ENCODE measurements at regions not wholly inside any gene's neighbourhood (a gene's known extent, or its start where the extent isn't known, plus 50 kb on each side); places are given as distances from the start of the nearest gene placed in this dataset.

- no peaks in the 10 kb centered on the region for H3K36me3 ChIP-seq (replicated peaks in 1 of 2)
- H3K4me1 ChIP-seq (replicated peaks in 1 of 2) = peaks cover 0 to 3% of the 10 kb centered on the region in 2 donors
- 88 to 98% (median 90%) methylated on average over 5 of the region's 5 CpGs for WGBS, 4 donors
- no peaks in the 10 kb centered on the region for H3K9me3 ChIP-seq (replicated peaks in 1 of 3)
- intact Hi-C loops (cut with DNase I) = no loop called here
- TF ChIP-seq CTCF (IDR thresholded peaks at IDR 0.05) (no peak), POLR2A (IDR thresholded peaks at IDR 0.05) (no peak)
- peak in 1 of 7 donors; percentile 4 for DNase-seq
- no peak overlapping the region for H3K4me3 ChIP-seq
- H3K27ac ChIP-seq = no peak overlapping the region
- H3K27me3 ChIP-seq = peaks cover 6% of the 10 kb centered on the region
Observed at GRCh38 chr6:108746366-108746765, 101.9 kb upstream of the ARMC2 start.

- Histone ChIP-seq H3K27ac (no peak overlapping the region), H3K9me3 (replicated peaks in 1 of 3) (no peaks in the 10 kb centered on the region), H3K36me3 (replicated peaks in 1 of 2) (no peaks in the 10 kb centered on the region), H3K27me3 (peaks cover 6% of the 10 kb centered on the region), H3K4me3 (no peak overlapping the region), H3K4me1 (replicated peaks in 1 of 2) (peaks cover 0 to 4% of the 10 kb centered on the region in 2 donors)
- peak in 1 of 7 donors; percentile 20 for DNase-seq
- intact Hi-C loops (cut with DNase I) = no loop called here
- WGBS, 4 donors = 80 to 95% (median 88%) methylated on average over 5 to 9 of the region's 9 CpGs
- no peak for TF ChIP-seq POLR2A (IDR thresholded peaks at IDR 0.05)
- no peak for TF ChIP-seq CTCF (IDR thresholded peaks at IDR 0.05)
Observed at GRCh38 chr6:108746836-108747575, 101.2 kb upstream of the ARMC2 start.

GRCh38 chr6:108748055-108748454 lies 100.2 kb upstream of the ARMC2 start:
- 51 to 73% (median 65%) methylated on average over 1 of the region's 1 CpG for WGBS, 4 donors
- intact Hi-C loops (cut with DNase I) = no loop called here
- TF ChIP-seq POLR2A (IDR thresholded peaks at IDR 0.05) (no peak), CTCF (IDR thresholded peaks at IDR 0.05) (no peak)
- DNase-seq = peak in 1 of 7 donors; percentile 6
- H3K27ac ChIP-seq = no peak overlapping the region
- H3K4me1 ChIP-seq (replicated peaks in 1 of 2) = peaks cover 0 to 12% of the 10 kb centered on the region in 2 donors
- no peaks in the 10 kb centered on the region for H3K9me3 ChIP-seq (replicated peaks in 1 of 3)
- H3K4me3 ChIP-seq = no peak overlapping the region
- no peaks in the 10 kb centered on the region for H3K36me3 ChIP-seq (replicated peaks in 1 of 2)
- H3K27me3 ChIP-seq = peaks cover 6% of the 10 kb centered on the region

GRCh38 chr6:108748959-108749358 lies 99.3 kb upstream of the ARMC2 start:
- H3K36me3 ChIP-seq (replicated peaks in 1 of 2) = no peaks in the 10 kb centered on the region
- intact Hi-C loops (cut with DNase I) = no loop called here
- peaks cover 0 to 12% of the 10 kb centered on the region in 2 donors for H3K4me1 ChIP-seq (replicated peaks in 1 of 2)
- TF ChIP-seq CTCF (IDR thresholded peaks at IDR 0.05) = no peak
- H3K27me3 ChIP-seq = peaks cover 6% of the 10 kb centered on the region
- 83 to 97% (median 89%) methylated on average over 3 of the region's 3 CpGs for WGBS, 4 donors
- H3K27ac ChIP-seq = no peak overlapping the region
- no peaks in the 10 kb centered on the region for H3K9me3 ChIP-seq (replicated peaks in 1 of 3)
- no peak for DNase-seq
- no peak overlapping the region for H3K4me3 ChIP-seq
